ENCODE measurements at regions not wholly inside any gene's neighbourhood (a gene's known extent, or its start where the extent isn't known, plus 50 kb on each side); places are given as distances from the start of the nearest gene placed in this dataset.

DNA sequence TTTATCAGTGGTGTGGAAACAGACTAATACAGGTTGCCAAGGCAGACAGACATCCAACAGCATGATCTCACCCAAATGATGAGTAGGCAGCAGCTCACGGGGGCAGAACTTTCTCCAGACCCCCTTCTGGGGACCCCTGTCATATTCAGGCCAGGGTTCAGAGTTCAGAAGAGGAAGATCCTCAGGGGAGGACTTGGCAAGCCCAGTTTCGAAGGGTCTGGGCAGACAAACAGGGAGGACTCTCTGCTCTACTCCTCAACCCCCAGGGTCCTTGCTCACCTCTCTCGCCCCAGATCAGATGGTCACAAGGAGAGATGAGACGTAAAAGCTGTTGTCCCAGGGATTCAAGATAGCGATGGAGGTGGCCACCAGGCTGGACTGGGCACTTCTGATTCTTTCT is 215.1 kb upstream of the MVB12B start:
- TF ChIP-seq CTCF (optimal IDR thresholded peaks at IDR 0.05 in 1 of 3, IDR thresholded peaks at IDR 0.05 in 1 of 3, conservative IDR thresholded peaks at IDR 0.05 in 1 of 3; ENCODE audit: extremely low read depth in 1 of 3, insufficient read depth in 2 of 3, low read length in 3 of 3) (no peak), EZH2 (IDR thresholded peaks at IDR 0.05; ENCODE audit: low read length) (no peak)
